Esophagus muscularis mucosa (tissue), 3 donors: ENCODE measurements at regions not wholly inside any gene's neighbourhood (a gene's known extent, or its start where the extent isn't known, plus 50 kb on each side); places are given as distances from the start of the nearest gene placed in this dataset.

Experiments used
- POLR2A ChIP-seq: fragments of 450-650 bp; IDR thresholded peaks from one replicate; pipeline ENCODE4 v1.6.1; 2017; ENCODE audit warnings: antibody characterized with exemption, moderate library complexity, mild to moderate bottlenecking, low read depth
- POLR2AphosphoS5 ChIP-seq, 2 donors: sonication (generic); formaldehyde crosslinking; IDR thresholded peaks; one replicate each; pipeline ENCODE4 v1.6.1; 2017; ENCODE audit warnings: antibody characterized with exemption in 2 of 2
- TF ChIP-seq, protein P1 (sequence below), 3 experiments: fragments of 200-600 bp in 2 of 3; fragments of 450-650 bp in 1 of 3; sonication (generic) in 2 of 3; IDR thresholded peaks; one replicate each; pipeline ENCODE4 v1.5.1; 2017 to 2019; ENCODE audit warnings: antibody characterized with exemption in 3 of 3, mild to moderate bottlenecking in 2 of 3, moderate library complexity in 1 of 3

- TF ChIP-seq, protein P1, sequence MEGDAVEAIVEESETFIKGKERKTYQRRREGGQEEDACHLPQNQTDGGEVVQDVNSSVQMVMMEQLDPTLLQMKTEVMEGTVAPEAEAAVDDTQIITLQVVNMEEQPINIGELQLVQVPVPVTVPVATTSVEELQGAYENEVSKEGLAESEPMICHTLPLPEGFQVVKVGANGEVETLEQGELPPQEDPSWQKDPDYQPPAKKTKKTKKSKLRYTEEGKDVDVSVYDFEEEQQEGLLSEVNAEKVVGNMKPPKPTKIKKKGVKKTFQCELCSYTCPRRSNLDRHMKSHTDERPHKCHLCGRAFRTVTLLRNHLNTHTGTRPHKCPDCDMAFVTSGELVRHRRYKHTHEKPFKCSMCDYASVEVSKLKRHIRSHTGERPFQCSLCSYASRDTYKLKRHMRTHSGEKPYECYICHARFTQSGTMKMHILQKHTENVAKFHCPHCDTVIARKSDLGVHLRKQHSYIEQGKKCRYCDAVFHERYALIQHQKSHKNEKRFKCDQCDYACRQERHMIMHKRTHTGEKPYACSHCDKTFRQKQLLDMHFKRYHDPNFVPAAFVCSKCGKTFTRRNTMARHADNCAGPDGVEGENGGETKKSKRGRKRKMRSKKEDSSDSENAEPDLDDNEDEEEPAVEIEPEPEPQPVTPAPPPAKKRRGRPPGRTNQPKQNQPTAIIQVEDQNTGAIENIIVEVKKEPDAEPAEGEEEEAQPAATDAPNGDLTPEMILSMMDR (IDR thresholded peaks at IDR 0.05), result no peak
- no peak for TF ChIP-seq POLR2AphosphoS5 (IDR thresholded peaks at IDR 0.05)
- TF ChIP-seq POLR2A, result no peak
Measured at GRCh38 chr1:88311907-88312306, 372.2 kb upstream of the PKN2 start.
